NCI-H1105 treated with DMSO at 0.1 percent for 48 hours (cell line): ENCODE measurements at regions not wholly inside any gene's neighbourhood (a gene's known extent, or its start where the extent isn't known, plus 50 kb on each side); places are given as distances from the start of the nearest gene placed in this dataset.
"Not testable (repeated sequence)": the region's sequence is repeated elsewhere in the genome, so short reads cannot be mapped to it uniquely, and the experiment has no call there.

Experiments
- DNase-seq: peaks from one replicate; lab custom pipeline; 2025; lab: John Stamatoyannopoulos, UW

- no peak for DNase-seq
Measured at GRCh38 chr14:70269582-70269981, 80.8 kb upstream of the SLC8A3 start.

- no peak for DNase-seq
Measured at GRCh38 chr14:70268760-70269159, 80.0 kb upstream of the SLC8A3 start.

GRCh38 chr14:70266157-70266556, 77.4 kb upstream of the SLC8A3 start:
- no peak for DNase-seq

GRCh38 chr14:70265422-70265821, 76.7 kb upstream of the SLC8A3 start:
- DNase-seq = no peak

GRCh38 chr14:70259420-70259819, 70.7 kb upstream of the SLC8A3 start:
- no peak for DNase-seq

GRCh38 chr14:70257526-70257925, 68.8 kb upstream of the SLC8A3 start:
- peak; percentile 8 for DNase-seq

- no peak for DNase-seq
Measured at GRCh38 chr14:70256601-70257000, 67.8 kb upstream of the SLC8A3 start.

- peak; percentile 42 for DNase-seq
Measured at GRCh38 chr14:70255071-70256057, 66.6 kb upstream of the SLC8A3 start.

GRCh38 chr14:70254476-70254961, 65.8 kb upstream of the SLC8A3 start:
- DNase-seq = peak; percentile 57

- not testable (repeated sequence) for DNase-seq
Measured at GRCh38 chr14:70253547-70253946, 64.8 kb upstream of the SLC8A3 start.

- no peak for DNase-seq
Measured at GRCh38 chr14:70245026-70245425, 56.3 kb upstream of the SLC8A3 start.

- no peak for DNase-seq
Measured at GRCh38 chr14:70239802-70240201, 51.1 kb upstream of the SLC8A3 start.

GRCh38 chr14:70238635-70239034, 49.9 kb upstream of the SLC8A3 start:
- DNase-seq = not testable (repeated sequence)
